DND-41 (cell line): ENCODE measurements at regions not wholly inside any gene's neighbourhood (a gene's known extent, or its start where the extent isn't known, plus 50 kb on each side); places are given as distances from the start of the nearest gene placed in this dataset.
A peak's percentile ranks its signal among the peaks of the same experiment; 100 is the strongest.

ENCODE experiments used
- CTCF ChIP-seq: IDR thresholded peaks from 2 replicates; pipeline ENCODE4 v1.5.1; 2012; ENCODE audit warnings: borderline replicate concordance, low read length, moderate library complexity, mild to moderate bottlenecking; ENCODE audit not compliant: poor library complexity, severe bottlenecking; ENCODE audit errors: extremely low read depth
- EZH2 ChIP-seq: IDR thresholded peaks from 3 replicates; pipeline ENCODE4 v1.6.1; 2012; ENCODE audit warnings: borderline replicate concordance, low read depth, mild to moderate bottlenecking, moderate library complexity, low read length, inconsistent platforms; ENCODE audit not compliant: severe bottlenecking

DNA sequence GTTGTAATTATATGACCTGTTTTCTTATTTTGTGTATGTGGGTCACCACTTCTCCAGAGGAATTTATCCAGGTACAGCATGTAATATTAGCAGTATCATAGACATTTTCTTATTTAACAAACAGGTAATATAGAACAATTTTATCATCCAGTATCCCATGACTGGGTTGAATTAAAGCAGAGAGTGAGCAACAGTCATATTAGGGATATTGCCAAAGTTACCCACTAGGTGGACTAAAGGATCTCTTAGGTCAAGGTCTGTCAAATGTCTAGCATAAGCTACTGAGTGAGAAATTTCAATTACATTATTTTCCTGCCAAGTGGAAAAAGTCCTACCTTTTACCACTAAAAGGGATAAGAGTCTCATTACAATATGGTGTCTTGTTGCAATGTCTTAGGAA lies 62.1 kb upstream of the TRIM9 start:
- TF ChIP-seq CTCF (peak; percentile 38), EZH2 (no peak)
